ENCODE measurements at regions not wholly inside any gene's neighbourhood (a gene's known extent, or its start where the extent isn't known, plus 50 kb on each side); places are given as distances from the start of the nearest gene placed in this dataset.

DNA sequence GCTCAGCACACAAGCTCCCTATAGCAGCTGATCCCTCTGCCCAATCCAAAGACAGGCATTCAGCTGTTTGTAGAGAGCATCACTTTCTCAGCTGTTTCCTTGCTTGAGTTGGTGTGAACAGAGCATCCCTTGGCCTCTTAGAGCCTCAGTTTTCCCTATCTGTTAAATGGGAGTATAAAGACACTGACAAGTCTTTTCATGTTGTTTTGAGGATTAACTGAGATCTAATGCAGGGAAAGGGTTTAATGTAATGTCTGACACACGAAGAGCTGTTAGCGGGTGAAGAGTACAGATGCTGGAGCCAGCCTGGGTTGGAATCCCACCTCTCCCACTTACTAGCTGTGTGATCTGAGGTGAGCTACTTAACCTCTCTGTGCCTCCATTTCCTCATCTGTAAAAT, 149.5 kb downstream of the PHETA1 start:
- Histone ChIP-seq H3K9me3 (ENCODE audit: control insufficient read depth, low read length) (no peaks in the 10 kb centered on the region), H3K4me2 (ENCODE audit: low read length) (no peak overlapping the region), H3K36me3 (ENCODE audit: control insufficient read depth, insufficient read depth, low read length) (no peaks in the 10 kb centered on the region), H3K79me2 (no peaks in the 10 kb centered on the region), H3K4me3 (ENCODE audit: low read depth, low read length) (no peak overlapping the region), H2AFZ (no peak overlapping the region), H3K4me1 (no peaks in the 10 kb centered on the region), H3K27me3 (ENCODE audit: control insufficient read depth, insufficient read depth, low read length) (no peaks in the 10 kb centered on the region), H3K27ac (no peak overlapping the region), H3K9ac (no peak overlapping the region)
- no peak for TF ChIP-seq CTCF (IDR thresholded peaks at IDR 0.05)

- H3K4me3 ChIP-seq (ENCODE audit: low read depth, low read length) = no peak overlapping the region
- H3K4me2 ChIP-seq (ENCODE audit: low read length) = no peak overlapping the region
- H2AFZ ChIP-seq = no peak overlapping the region
- H3K36me3 ChIP-seq (ENCODE audit: control insufficient read depth, insufficient read depth, low read length) = no peaks in the 10 kb centered on the region
- TF ChIP-seq CTCF (IDR thresholded peaks at IDR 0.05) = no peak
- no peak overlapping the region for H3K9ac ChIP-seq
- no peaks in the 10 kb centered on the region for H3K27me3 ChIP-seq (ENCODE audit: control insufficient read depth, insufficient read depth, low read length)
- H3K79me2 ChIP-seq = no peaks in the 10 kb centered on the region
- H3K27ac ChIP-seq = no peak overlapping the region
- no peaks in the 10 kb centered on the region for H3K9me3 ChIP-seq (ENCODE audit: control insufficient read depth, low read length)
- H3K4me1 ChIP-seq = no peaks in the 10 kb centered on the region
Measured at GRCh38 chr12:111218499-111218898, 150.4 kb downstream of the PHETA1 start.

DNA sequence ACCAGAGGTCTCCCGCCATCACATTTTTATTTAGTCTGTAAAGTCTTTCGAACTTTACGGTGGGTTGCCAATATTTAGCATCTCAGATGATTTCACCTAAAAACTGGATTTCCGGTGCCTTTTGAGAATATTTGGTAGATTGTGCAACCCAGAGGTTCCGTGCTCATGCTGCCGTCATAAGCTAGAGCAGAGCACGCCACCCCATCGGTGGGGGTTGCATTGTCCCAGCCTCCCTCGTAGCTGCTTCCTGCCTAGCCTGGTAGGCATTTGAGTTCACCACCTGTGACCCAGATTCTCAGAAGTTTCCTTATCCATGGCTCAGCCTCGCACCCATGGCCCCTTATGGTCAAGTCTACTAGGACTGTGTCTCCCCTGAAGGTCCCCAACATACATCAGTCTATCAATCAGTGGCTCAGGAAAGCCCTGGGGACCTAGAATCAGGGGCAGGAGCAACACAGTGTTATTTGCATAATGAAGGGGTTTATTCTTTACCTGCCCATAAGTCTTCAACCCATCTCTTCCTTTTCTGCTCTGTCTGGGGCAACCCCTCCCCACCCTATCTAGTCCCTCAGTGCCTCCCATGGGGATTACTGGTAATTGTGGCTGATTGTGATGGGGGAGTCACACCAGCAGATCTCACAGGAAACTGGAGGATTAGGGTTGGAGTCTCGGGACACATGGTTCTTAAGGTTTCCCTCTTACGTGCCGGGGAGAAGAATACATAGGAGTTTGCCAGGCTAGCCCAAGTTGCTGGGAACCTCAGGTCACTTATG, 152.3 kb downstream of the PHETA1 start:
- no peaks in the 10 kb centered on the region for H3K27me3 ChIP-seq (ENCODE audit: control insufficient read depth, insufficient read depth, low read length)
- H3K9ac ChIP-seq = no peak overlapping the region
- no peaks in the 10 kb centered on the region for H3K9me3 ChIP-seq (ENCODE audit: control insufficient read depth, low read length)
- H2AFZ ChIP-seq = no peak overlapping the region
- H3K27ac ChIP-seq = no peak overlapping the region
- no peak overlapping the region for H3K4me2 ChIP-seq (ENCODE audit: low read length)
- no peaks in the 10 kb centered on the region for H3K36me3 ChIP-seq (ENCODE audit: control insufficient read depth, insufficient read depth, low read length)
- H3K79me2 ChIP-seq = no peaks in the 10 kb centered on the region
- no peaks in the 10 kb centered on the region for H3K4me1 ChIP-seq
- H3K4me3 ChIP-seq (ENCODE audit: low read depth, low read length) = no peak overlapping the region
- no peak for TF ChIP-seq CTCF (IDR thresholded peaks at IDR 0.05)

DNA sequence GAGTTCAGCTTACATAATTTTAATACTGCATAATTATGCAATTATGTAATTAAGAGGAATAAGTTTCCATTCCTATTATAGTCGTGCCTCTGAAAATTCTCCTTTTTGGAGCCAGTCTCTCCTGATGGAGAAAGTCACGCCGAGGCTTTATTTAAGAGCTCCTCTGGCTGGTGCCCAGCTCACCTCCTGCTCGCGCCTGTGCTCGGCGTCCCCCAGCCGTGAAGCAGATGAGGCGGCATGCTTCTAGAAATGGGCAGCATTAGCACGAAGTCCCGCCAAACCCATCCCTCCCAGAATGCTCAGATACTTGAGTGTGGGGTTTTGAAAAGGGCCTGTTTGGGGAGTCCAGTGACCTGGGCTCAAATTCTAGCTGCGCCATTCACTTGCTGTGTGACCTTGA, 153.0 kb downstream of the PHETA1 start:
- H3K4me1 ChIP-seq = no peaks in the 10 kb centered on the region
- H3K4me3 ChIP-seq (ENCODE audit: low read depth, low read length) = no peak overlapping the region
- H3K27me3 ChIP-seq (ENCODE audit: control insufficient read depth, insufficient read depth, low read length) = no peaks in the 10 kb centered on the region
- no peak for TF ChIP-seq CTCF (IDR thresholded peaks at IDR 0.05)
- H3K4me2 ChIP-seq (ENCODE audit: low read length) = no peak overlapping the region
- H3K36me3 ChIP-seq (ENCODE audit: control insufficient read depth, insufficient read depth, low read length) = no peaks in the 10 kb centered on the region
- H3K27ac ChIP-seq = no peak overlapping the region
- H3K79me2 ChIP-seq = no peaks in the 10 kb centered on the region
- H3K9me3 ChIP-seq (ENCODE audit: control insufficient read depth, low read length) = no peaks in the 10 kb centered on the region
- H3K9ac ChIP-seq = no peak overlapping the region
- H2AFZ ChIP-seq = no peak overlapping the region

DNA sequence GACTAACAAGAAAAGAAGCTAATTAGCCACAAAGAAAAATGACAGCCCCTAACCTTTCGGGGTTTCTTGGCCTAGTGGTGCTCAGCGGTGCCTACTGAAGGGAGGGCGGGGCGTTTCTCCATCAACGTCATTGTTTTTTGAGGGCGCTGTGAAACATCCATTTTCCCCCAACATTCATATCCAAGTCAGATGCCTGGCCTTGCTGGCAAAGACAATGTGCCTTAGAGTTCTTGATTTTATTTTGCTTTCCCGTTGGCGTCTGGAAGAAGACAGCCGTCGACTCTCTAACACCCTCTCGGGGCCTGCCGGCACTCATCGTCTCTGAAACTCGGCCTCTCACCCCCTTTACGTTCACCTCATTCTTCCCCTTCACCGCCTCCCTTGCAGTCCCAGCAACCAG, 154.5 kb downstream of the PHETA1 start:
- no peaks in the 10 kb centered on the region for H3K27me3 ChIP-seq (ENCODE audit: control insufficient read depth, insufficient read depth, low read length)
- H3K9me3 ChIP-seq (ENCODE audit: control insufficient read depth, low read length) = no peaks in the 10 kb centered on the region
- no peaks in the 10 kb centered on the region for H3K36me3 ChIP-seq (ENCODE audit: control insufficient read depth, insufficient read depth, low read length)
- H3K9ac ChIP-seq = no peak overlapping the region
- H3K4me1 ChIP-seq = no peaks in the 10 kb centered on the region
- no peak overlapping the region for H2AFZ ChIP-seq
- no peak for TF ChIP-seq CTCF (IDR thresholded peaks at IDR 0.05)
- H3K79me2 ChIP-seq = no peaks in the 10 kb centered on the region
- no peak overlapping the region for H3K27ac ChIP-seq
- H3K4me3 ChIP-seq (ENCODE audit: low read depth, low read length) = no peak overlapping the region
- H3K4me2 ChIP-seq (ENCODE audit: low read length) = no peak overlapping the region
